Astrocyte (in vitro differentiated cells and primary cell): ENCODE measurements at regions not wholly inside any gene's neighbourhood (a gene's known extent, or its start where the extent isn't known, plus 50 kb on each side); places are given as distances from the start of the nearest gene placed in this dataset.
A peak's percentile ranks its signal among the peaks of the same experiment; 100 is the strongest.

Experiments
- DNase-seq: peaks from one replicate; pipeline ENCODE4 v3.0.0-alpha.2; 2010; ENCODE audit warnings: low read depth
- FAIRE-seq: peaks from 2 replicates; lab custom pipeline; 2011; peaks lifted over from hg19 to GRCh38; lab: Jason Lieb, UNC
- H2AFZ ChIP-seq: 2 replicates; pipeline ENCODE4 v1.6.0; 2012; ENCODE audit warnings: low read depth, low read length, inconsistent platforms
- H3K27ac ChIP-seq: 2 replicates; pipeline ENCODE4 v1.5.1; 2011; ENCODE audit warnings: low read depth, low read length, inconsistent platforms
- H3K27me3 ChIP-seq: 2 replicates; pipeline ENCODE4 v1.6.0; 2011; ENCODE audit warnings: low read length, inconsistent platforms; ENCODE audit not compliant: insufficient read depth
- H3K36me3 ChIP-seq: 2 replicates; pipeline ENCODE4 v1.5.1; 2011; ENCODE audit warnings: low read length, inconsistent platforms; ENCODE audit not compliant: insufficient read depth
- H3K4me1 ChIP-seq: 2 replicates; pipeline ENCODE4 v1.5.1; 2011; ENCODE audit warnings: low read length, inconsistent platforms; ENCODE audit not compliant: insufficient read depth
- H3K4me2 ChIP-seq: 2 replicates; pipeline ENCODE4 v1.6.0; 2012; ENCODE audit warnings: low read length, inconsistent platforms
- H3K4me3 ChIP-seq: 2 replicates; pipeline ENCODE4 v1.5.1; 2011; ENCODE audit warnings: low read depth, mild to moderate bottlenecking, low read length, inconsistent platforms; ENCODE audit not compliant: insufficient read depth
- H3K79me2 ChIP-seq: 2 replicates; pipeline ENCODE4 v1.6.0; 2012; ENCODE audit warnings: mild to moderate bottlenecking, low read length, inconsistent platforms; ENCODE audit not compliant: insufficient read depth
- H3K9ac ChIP-seq: 2 replicates; pipeline ENCODE4 v1.6.0; 2012; ENCODE audit warnings: mild to moderate bottlenecking, low read length, inconsistent platforms
- H3K9me3 ChIP-seq: 2 replicates; pipeline ENCODE4 v1.5.1; 2012; ENCODE audit warnings: low read depth, mild to moderate bottlenecking, low read length, inconsistent platforms; ENCODE audit not compliant: insufficient read depth
- H4K20me1 ChIP-seq: 2 replicates; pipeline ENCODE4 v1.6.0; 2012; ENCODE audit warnings: low read length, inconsistent platforms; ENCODE audit not compliant: insufficient read depth
- H3K27ac Mint-ChIP-seq: one replicate; pipeline ENCODE4 v1.8.0; 2021; ENCODE audit warnings: mild to moderate bottlenecking, mixed read lengths; ENCODE audit not compliant: unreplicated experiment
- H3K27me3 Mint-ChIP-seq: one replicate; pipeline ENCODE4 v1.8.0; 2021; ENCODE audit warnings: low read depth, mixed read lengths; ENCODE audit not compliant: unreplicated experiment
- H3K36me3 Mint-ChIP-seq: one replicate; pipeline ENCODE4 v1.8.0; 2021; ENCODE audit warnings: low read depth, mixed read lengths; ENCODE audit not compliant: unreplicated experiment
- H3K4me1 Mint-ChIP-seq: one replicate; pipeline ENCODE4 v1.8.0; 2021; ENCODE audit warnings: low read depth, mixed read lengths; ENCODE audit not compliant: unreplicated experiment
- H3K4me3 Mint-ChIP-seq: one replicate; pipeline ENCODE4 v1.8.0; 2021; ENCODE audit warnings: mild to moderate bottlenecking, moderate library complexity, mixed read lengths; ENCODE audit not compliant: unreplicated experiment
- H3K9me3 Mint-ChIP-seq: one replicate; pipeline ENCODE4 v1.8.0; 2021; ENCODE audit warnings: mild to moderate bottlenecking, mixed read lengths; ENCODE audit not compliant: unreplicated experiment
- EZH2 ChIP-seq: IDR thresholded peaks from 2 replicates; pipeline ENCODE4 v1.6.1; 2012; ENCODE audit warnings: mild to moderate bottlenecking, low read length, inconsistent platforms; ENCODE audit not compliant: insufficient read depth
- TF ChIP-seq, protein P1 (sequence below): IDR thresholded peaks from 2 replicates; pipeline ENCODE4 v1.5.1; 2011; ENCODE audit warnings: low read depth, mild to moderate bottlenecking, inconsistent platforms, low read length, moderate library complexity; ENCODE audit not compliant: insufficient read depth

- H2AFZ ChIP-seq: no peak overlapping the region
- H3K4me3 Mint-ChIP-seq: no peak overlapping the region
- H3K9ac ChIP-seq: no peak overlapping the region
- H3K4me1 ChIP-seq: no peaks in the 10 kb centered on the region
- H3K4me1 Mint-ChIP-seq: peaks cover 8% of the 10 kb centered on the region
- no peak overlapping the region for H3K4me2 ChIP-seq
- H3K27me3 ChIP-seq: no peaks in the 10 kb centered on the region
- FAIRE-seq (no peak), DNase-seq (no peak)
- H3K9me3 Mint-ChIP-seq: peaks cover 1% of the 10 kb centered on the region
- H4K20me1 ChIP-seq: no peaks in the 10 kb centered on the region
- H3K27ac ChIP-seq: no peak overlapping the region
- no peaks in the 10 kb centered on the region for H3K36me3 Mint-ChIP-seq
- no peaks in the 10 kb centered on the region for H3K36me3 ChIP-seq
- no peak overlapping the region for H3K27ac Mint-ChIP-seq
- no peaks in the 10 kb centered on the region for H3K27me3 Mint-ChIP-seq
- no peaks in the 10 kb centered on the region for H3K79me2 ChIP-seq
- no peak overlapping the region for H3K4me3 ChIP-seq
- TF ChIP-seq, protein P1, sequence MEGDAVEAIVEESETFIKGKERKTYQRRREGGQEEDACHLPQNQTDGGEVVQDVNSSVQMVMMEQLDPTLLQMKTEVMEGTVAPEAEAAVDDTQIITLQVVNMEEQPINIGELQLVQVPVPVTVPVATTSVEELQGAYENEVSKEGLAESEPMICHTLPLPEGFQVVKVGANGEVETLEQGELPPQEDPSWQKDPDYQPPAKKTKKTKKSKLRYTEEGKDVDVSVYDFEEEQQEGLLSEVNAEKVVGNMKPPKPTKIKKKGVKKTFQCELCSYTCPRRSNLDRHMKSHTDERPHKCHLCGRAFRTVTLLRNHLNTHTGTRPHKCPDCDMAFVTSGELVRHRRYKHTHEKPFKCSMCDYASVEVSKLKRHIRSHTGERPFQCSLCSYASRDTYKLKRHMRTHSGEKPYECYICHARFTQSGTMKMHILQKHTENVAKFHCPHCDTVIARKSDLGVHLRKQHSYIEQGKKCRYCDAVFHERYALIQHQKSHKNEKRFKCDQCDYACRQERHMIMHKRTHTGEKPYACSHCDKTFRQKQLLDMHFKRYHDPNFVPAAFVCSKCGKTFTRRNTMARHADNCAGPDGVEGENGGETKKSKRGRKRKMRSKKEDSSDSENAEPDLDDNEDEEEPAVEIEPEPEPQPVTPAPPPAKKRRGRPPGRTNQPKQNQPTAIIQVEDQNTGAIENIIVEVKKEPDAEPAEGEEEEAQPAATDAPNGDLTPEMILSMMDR: no peak
- TF ChIP-seq EZH2: no peak
- no peaks in the 10 kb centered on the region for H3K9me3 ChIP-seq
Observed at GRCh38 chr13:105048677-105049076, 1486.8 kb downstream of the EFNB2 start.

GRCh38 chr13:105047676-105048295 lies 1487.7 kb downstream of the EFNB2 start:
- no peaks in the 10 kb centered on the region for H3K4me1 ChIP-seq
- no peaks in the 10 kb centered on the region for H4K20me1 ChIP-seq
- TF ChIP-seq, protein P1: no peak
- no peak for TF ChIP-seq EZH2
- no peak overlapping the region for H3K27ac ChIP-seq
- Mint-ChIP-seq H3K9me3 (peaks cover 6% of the 10 kb centered on the region), H3K27me3 (no peaks in the 10 kb centered on the region), H3K36me3 (no peaks in the 10 kb centered on the region), H3K4me3 (no peak overlapping the region), H3K4me1 (peaks cover 8% of the 10 kb centered on the region), H3K27ac (no peak overlapping the region)
- no peaks in the 10 kb centered on the region for H3K79me2 ChIP-seq
- H3K4me2 ChIP-seq: no peak overlapping the region
- no peak overlapping the region for H3K9ac ChIP-seq
- no peaks in the 10 kb centered on the region for H3K27me3 ChIP-seq
- DNase-seq: no peak
- FAIRE-seq: no peak
- no peak overlapping the region for H3K4me3 ChIP-seq
- no peak overlapping the region for H2AFZ ChIP-seq
- H3K36me3 ChIP-seq: no peaks in the 10 kb centered on the region
- peaks cover 3% of the 10 kb centered on the region for H3K9me3 ChIP-seq

- Histone ChIP-seq H3K4me1 (no peaks in the 10 kb centered on the region), H3K9me3 (peaks cover 8% of the 10 kb centered on the region), H3K27ac (no peak overlapping the region), H3K4me2 (no peak overlapping the region), H3K36me3 (no peaks in the 10 kb centered on the region), H2AFZ (no peak overlapping the region), H3K27me3 (no peaks in the 10 kb centered on the region), H3K9ac (no peak overlapping the region), H3K4me3 (no peak overlapping the region), H3K79me2 (no peaks in the 10 kb centered on the region), H4K20me1 (no peaks in the 10 kb centered on the region)
- FAIRE-seq (peak; percentile 34), DNase-seq (peak; percentile 34)
- Mint-ChIP-seq H3K9me3 (peaks cover 8% of the 10 kb centered on the region), H3K4me1 (no peaks in the 10 kb centered on the region), H3K36me3 (no peaks in the 10 kb centered on the region), H3K4me3 (no peak overlapping the region), H3K27me3 (no peaks in the 10 kb centered on the region), H3K27ac (no peak overlapping the region)
- TF ChIP-seq, protein P1: no peak
- TF ChIP-seq EZH2: no peak
Observed at GRCh38 chr13:105037110-105037509, 1498.4 kb downstream of the EFNB2 start.
